ENCODE measurements at regions not wholly inside any gene's neighbourhood (a gene's known extent, or its start where the extent isn't known, plus 50 kb on each side); places are given as distances from the start of the nearest gene placed in this dataset.

- no peak for DNase-seq
- 86 to 87% methylated on average over 20 to 23 of the region's 23 CpGs for WGBS, 2 donors
- Histone ChIP-seq H3K4me1 (no peaks in the 10 kb centered on the region), H3K27ac (no peak overlapping the region), H3K36me3 (ENCODE audit: low read depth, missing control alignments) (no peaks in the 10 kb centered on the region), H3K27me3 (no peaks in the 10 kb centered on the region), H3K4me3 (no peak overlapping the region), H3K9me3 (no peaks in the 10 kb centered on the region)
- intact Hi-C loops (cut with DNase I; ENCODE audit: low total_unique reads) = no loop called here
- TF ChIP-seq CTCF (IDR thresholded peaks at IDR 0.05) = no peak
- no peak for TF ChIP-seq POLR2A (IDR thresholded peaks at IDR 0.05)
Observed at GRCh38 chr18:78582181-78582709, 397.4 kb upstream of the SALL3 start.

GRCh38 chr18:78582898-78583738 lies 396.5 kb upstream of the SALL3 start:
- Histone ChIP-seq H3K4me3 (no peak overlapping the region), H3K4me1 (no peaks in the 10 kb centered on the region), H3K27ac (no peak overlapping the region), H3K9me3 (no peaks in the 10 kb centered on the region), H3K27me3 (no peaks in the 10 kb centered on the region), H3K36me3 (ENCODE audit: low read depth, missing control alignments) (no peaks in the 10 kb centered on the region)
- 54 to 59% methylated on average over 26 of the region's 26 CpGs for WGBS, 2 donors
- intact Hi-C loops (cut with DNase I; ENCODE audit: low total_unique reads) = no loop called here
- TF ChIP-seq CTCF (IDR thresholded peaks at IDR 0.05) (no peak), POLR2A (IDR thresholded peaks at IDR 0.05) (no peak)
- DNase-seq = no peak

- WGBS, 2 donors = 79 to 87% methylated on average over 15 to 23 of the region's 23 CpGs
Observed at GRCh38 chr18:78583739-78584458, 395.7 kb upstream of the SALL3 start.

GRCh38 chr18:78584459-78585022 lies 395.1 kb upstream of the SALL3 start:
- Histone ChIP-seq H3K4me1 (no peaks in the 10 kb centered on the region), H3K27ac (no peak overlapping the region), H3K4me3 (no peak overlapping the region), H3K36me3 (ENCODE audit: low read depth, missing control alignments) (no peaks in the 10 kb centered on the region), H3K27me3 (no peaks in the 10 kb centered on the region), H3K9me3 (no peaks in the 10 kb centered on the region)
- DNase-seq = no peak
- 85 to 88% methylated on average over 15 to 19 of the region's 19 CpGs for WGBS, 2 donors
- intact Hi-C loops (cut with DNase I; ENCODE audit: low total_unique reads) = no loop called here
- TF ChIP-seq CTCF (IDR thresholded peaks at IDR 0.05) = no peak

More at GRCh38 chr18:78583739-78584458, 395.7 kb upstream of the SALL3 start:
- H3K36me3 ChIP-seq (ENCODE audit: low read depth, missing control alignments) = no peaks in the 10 kb centered on the region
- intact Hi-C loops (cut with DNase I; ENCODE audit: low total_unique reads) = no loop called here
- no peak overlapping the region for H3K27ac ChIP-seq
- no peak overlapping the region for H3K4me3 ChIP-seq
- TF ChIP-seq CTCF (IDR thresholded peaks at IDR 0.05) (no peak), POLR2A (IDR thresholded peaks at IDR 0.05) (no peak)
- DNase-seq = no peak
- H3K4me1 ChIP-seq = no peaks in the 10 kb centered on the region
- H3K27me3 ChIP-seq = no peaks in the 10 kb centered on the region
- no peaks in the 10 kb centered on the region for H3K9me3 ChIP-seq
